ENCODE measurements at regions not wholly inside any gene's neighbourhood (a gene's known extent, or its start where the extent isn't known, plus 50 kb on each side); places are given as distances from the start of the nearest gene placed in this dataset.

DNA sequence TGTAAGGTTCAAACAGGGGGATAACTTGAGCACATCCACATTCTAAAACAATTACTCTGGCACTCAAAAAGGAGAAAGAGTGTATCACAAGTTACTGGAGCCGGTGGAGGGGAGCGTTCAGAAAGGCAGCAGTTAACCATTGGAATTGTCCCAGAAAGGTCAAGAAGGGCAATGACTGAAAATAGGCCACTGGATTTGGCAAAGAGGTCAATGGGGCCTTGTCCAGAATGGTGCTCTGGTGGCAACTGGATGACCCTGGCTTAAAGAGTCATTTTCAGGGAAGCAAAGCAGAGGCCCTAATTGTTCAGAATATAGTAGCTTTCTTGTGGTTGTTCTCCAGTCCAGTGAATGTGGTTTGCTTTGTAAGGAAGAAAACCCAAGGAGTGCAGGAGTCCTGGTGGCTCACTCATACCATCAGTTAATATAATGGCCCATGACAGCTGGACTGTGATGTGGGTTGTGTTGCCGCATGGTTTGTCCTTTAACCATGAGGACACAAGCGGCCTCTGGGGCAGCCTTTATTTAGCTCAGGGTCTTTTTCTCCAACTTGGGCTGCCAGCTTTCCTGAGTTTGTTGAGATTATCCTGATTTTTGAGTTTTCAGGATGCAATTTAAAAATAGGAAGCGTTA lies 142.8 kb upstream of the PELI2 start:
- Histone ChIP-seq H3K27ac (ENCODE audit: low read depth, low read length) (no peak overlapping the region), H3K9me3 (ENCODE audit: control insufficient read depth, insufficient read depth, low read length) (no peaks in the 10 kb centered on the region), H3K4me3 (ENCODE audit: low read depth, low read length) (no peak overlapping the region), H3K27me3 (ENCODE audit: control insufficient read depth, insufficient read depth, low read length) (no peaks in the 10 kb centered on the region)
- no peak for DNase-seq (ENCODE audit: low read depth, low spot score)
- ChIA-PET POLR2A (no interaction called here), CTCF (no interaction called here)
- no peak for TF ChIP-seq CTCF (IDR thresholded peaks at IDR 0.05; ENCODE audit: low read depth, low read length)

- Histone ChIP-seq H3K9me3 (ENCODE audit: control insufficient read depth, insufficient read depth, low read length) (no peaks in the 10 kb centered on the region), H3K27me3 (ENCODE audit: control insufficient read depth, insufficient read depth, low read length) (no peaks in the 10 kb centered on the region), H3K4me3 (ENCODE audit: low read depth, low read length) (no peak overlapping the region), H3K27ac (ENCODE audit: low read depth, low read length) (no peak overlapping the region)
- DNase-seq (ENCODE audit: low read depth, low spot score) = no peak
- no peak for TF ChIP-seq CTCF (IDR thresholded peaks at IDR 0.05; ENCODE audit: low read depth, low read length)
- ChIA-PET CTCF (no interaction called here), POLR2A (no interaction called here)
Observed at GRCh38 chr14:55976219-55976618, 142.0 kb upstream of the PELI2 start.

- Histone ChIP-seq H3K4me3 (ENCODE audit: low read depth, low read length) (no peak overlapping the region), H3K9me3 (ENCODE audit: control insufficient read depth, insufficient read depth, low read length) (no peaks in the 10 kb centered on the region), H3K27me3 (ENCODE audit: control insufficient read depth, insufficient read depth, low read length) (no peaks in the 10 kb centered on the region), H3K27ac (ENCODE audit: low read depth, low read length) (no peak overlapping the region)
- ChIA-PET CTCF (no interaction called here), POLR2A (no interaction called here)
- no peak for TF ChIP-seq CTCF (IDR thresholded peaks at IDR 0.05; ENCODE audit: low read depth, low read length)
- no peak for DNase-seq (ENCODE audit: low read depth, low spot score)
Observed at GRCh38 chr14:55976655-55977054, 141.6 kb upstream of the PELI2 start.

GRCh38 chr14:55977392-55978150 lies 140.6 kb upstream of the PELI2 start:
- no peak for DNase-seq (ENCODE audit: low read depth, low spot score)
- ChIA-PET CTCF (no interaction called here), POLR2A (no interaction called here)
- H3K27me3 ChIP-seq (ENCODE audit: control insufficient read depth, insufficient read depth, low read length) = no peaks in the 10 kb centered on the region
- no peak overlapping the region for H3K27ac ChIP-seq (ENCODE audit: low read depth, low read length)
- H3K4me3 ChIP-seq (ENCODE audit: low read depth, low read length) = no peak overlapping the region
- TF ChIP-seq CTCF (IDR thresholded peaks at IDR 0.05; ENCODE audit: low read depth, low read length) = no peak
- H3K9me3 ChIP-seq (ENCODE audit: control insufficient read depth, insufficient read depth, low read length) = no peaks in the 10 kb centered on the region

- Histone ChIP-seq H3K27me3 (ENCODE audit: control insufficient read depth, insufficient read depth, low read length) (no peaks in the 10 kb centered on the region), H3K27ac (ENCODE audit: low read depth, low read length) (no peak overlapping the region), H3K9me3 (ENCODE audit: control insufficient read depth, insufficient read depth, low read length) (no peaks in the 10 kb centered on the region), H3K4me3 (ENCODE audit: low read depth, low read length) (no peak overlapping the region)
- ChIA-PET POLR2A (no interaction called here), CTCF (no interaction called here)
- no peak for TF ChIP-seq CTCF (IDR thresholded peaks at IDR 0.05; ENCODE audit: low read depth, low read length)
- DNase-seq (ENCODE audit: low read depth, low spot score) = no peak
Observed at GRCh38 chr14:55979096-55979495, 139.1 kb upstream of the PELI2 start.

Data from AG04450 (cell line).